ENCODE measurements at regions not wholly inside any gene's neighbourhood (a gene's known extent, or its start where the extent isn't known, plus 50 kb on each side); places are given as distances from the start of the nearest gene placed in this dataset.

GRCh38 chr1:219374046-219374566 is 200.4 kb downstream of the LYPLAL1 start:
- no peak for DNase-seq (ENCODE audit: low spot score)
- Histone ChIP-seq H3K4me3 (no peak overlapping the region), H3K27me3 (replicated peaks; ENCODE audit: insufficient read depth) (no peaks in the 10 kb centered on the region), H3K36me3 (no peaks in the 10 kb centered on the region), H3K4me1 (ENCODE audit: control insufficient read depth in 1 of 2, low read depth in 2 of 2) (no peaks in the 10 kb centered on the region), H3K9me3 (no peaks in the 10 kb centered on the region), H3K27ac (no peak overlapping the region)
- ATAC-seq (ENCODE audit: insufficient number of reproducible peaks, low FRiP score, low read depth): no peak
- no peak for TF ChIP-seq CTCF (IDR thresholded peaks at IDR 0.05)

- no peak overlapping the region for H3K4me3 ChIP-seq
- no peak for TF ChIP-seq CTCF (IDR thresholded peaks at IDR 0.05)
- ATAC-seq (ENCODE audit: insufficient number of reproducible peaks, low FRiP score, low read depth): no peak
Observed at GRCh38 chr1:219373616-219373935, 199.9 kb downstream of the LYPLAL1 start.

DNA sequence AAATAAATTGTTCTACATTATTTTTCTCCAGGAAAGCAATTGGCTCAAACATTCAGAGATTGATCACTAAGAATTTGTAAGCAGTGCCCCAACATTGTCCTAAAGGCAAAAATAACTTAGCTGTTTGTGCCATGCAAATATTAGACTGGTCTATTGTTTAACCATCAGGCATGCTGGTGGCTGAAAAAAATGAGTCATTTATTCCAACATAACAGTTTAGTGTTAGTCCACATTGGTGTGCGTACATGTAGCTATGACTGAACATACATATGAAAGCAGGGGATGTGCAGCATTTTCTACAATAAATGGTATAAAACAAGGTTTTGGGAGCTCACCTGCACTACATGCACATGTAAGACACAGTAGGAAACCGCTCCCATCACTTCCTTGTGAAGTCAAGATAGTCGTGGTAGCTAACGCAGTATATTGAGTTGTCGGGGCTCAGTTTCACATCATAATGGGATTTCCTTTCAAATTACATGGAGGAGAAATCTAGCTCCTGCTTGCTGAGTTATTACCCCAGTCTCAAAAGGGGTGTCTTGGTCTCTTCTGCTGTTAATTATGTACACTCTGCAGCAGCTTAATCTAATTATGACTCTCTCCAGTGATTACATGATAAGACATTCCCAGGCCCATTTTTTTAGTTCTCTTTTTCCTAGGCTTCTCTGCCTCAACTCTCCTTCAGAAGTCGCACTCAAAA is 199.4 kb downstream of the LYPLAL1 start:
- H3K36me3 ChIP-seq: no peaks in the 10 kb centered on the region
- H3K9me3 ChIP-seq: no peaks in the 10 kb centered on the region
- no peaks in the 10 kb centered on the region for H3K4me1 ChIP-seq (ENCODE audit: control insufficient read depth in 1 of 2, low read depth in 2 of 2)
- no peak overlapping the region for H3K4me3 ChIP-seq
- H3K27me3 ChIP-seq (replicated peaks; ENCODE audit: insufficient read depth): no peaks in the 10 kb centered on the region
- ATAC-seq (ENCODE audit: insufficient number of reproducible peaks, low FRiP score, low read depth) (no peak), DNase-seq (ENCODE audit: low spot score) (no peak)
- no peak overlapping the region for H3K27ac ChIP-seq
- TF ChIP-seq CTCF (IDR thresholded peaks at IDR 0.05): no peak

More at GRCh38 chr1:219373616-219373935, 199.9 kb downstream of the LYPLAL1 start:
- Histone ChIP-seq H3K27me3 (replicated peaks; ENCODE audit: insufficient read depth) (no peaks in the 10 kb centered on the region), H3K9me3 (no peaks in the 10 kb centered on the region), H3K36me3 (no peaks in the 10 kb centered on the region), H3K27ac (no peak overlapping the region), H3K4me1 (ENCODE audit: control insufficient read depth in 1 of 2, low read depth in 2 of 2) (no peaks in the 10 kb centered on the region)
- DNase-seq (ENCODE audit: low spot score): no peak

- Histone ChIP-seq H3K4me1 (ENCODE audit: control insufficient read depth in 1 of 2, low read depth in 2 of 2) (no peaks in the 10 kb centered on the region), H3K9me3 (no peaks in the 10 kb centered on the region), H3K36me3 (no peaks in the 10 kb centered on the region), H3K27me3 (replicated peaks; ENCODE audit: insufficient read depth) (no peaks in the 10 kb centered on the region), H3K27ac (no peak overlapping the region), H3K4me3 (no peak overlapping the region)
- no peak for TF ChIP-seq CTCF (IDR thresholded peaks at IDR 0.05)
- ATAC-seq (ENCODE audit: insufficient number of reproducible peaks, low FRiP score, low read depth): no peak
- no peak for DNase-seq (ENCODE audit: low spot score)
Observed at GRCh38 chr1:219371471-219371870, 197.8 kb downstream of the LYPLAL1 start.

DNA sequence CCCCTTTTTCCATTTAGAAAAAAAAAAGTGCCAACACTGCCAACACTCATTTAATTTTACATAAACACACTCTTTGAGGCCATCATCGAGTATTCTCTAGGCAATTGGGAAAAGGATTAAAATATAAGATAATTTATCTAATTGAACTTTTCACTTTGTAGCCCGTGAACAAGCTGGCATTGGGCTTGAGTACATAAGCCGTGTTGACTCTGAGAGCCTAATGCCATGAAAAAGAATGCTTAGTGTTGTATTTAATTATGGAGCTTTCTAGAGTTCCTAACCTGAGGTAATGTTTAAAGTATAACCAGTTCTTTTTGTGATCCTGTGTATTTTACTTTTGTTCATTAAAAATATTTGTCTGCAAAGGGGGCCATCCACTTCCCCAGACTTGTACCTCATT is 193.8 kb downstream of the LYPLAL1 start:
- H3K27me3 ChIP-seq (replicated peaks; ENCODE audit: insufficient read depth): no peaks in the 10 kb centered on the region
- no peaks in the 10 kb centered on the region for H3K4me1 ChIP-seq (ENCODE audit: control insufficient read depth in 1 of 2, low read depth in 2 of 2)
- no peaks in the 10 kb centered on the region for H3K36me3 ChIP-seq
- no peak for TF ChIP-seq CTCF (IDR thresholded peaks at IDR 0.05)
- DNase-seq (ENCODE audit: low spot score) (no peak), ATAC-seq (ENCODE audit: insufficient number of reproducible peaks, low FRiP score, low read depth) (no peak)
- H3K4me3 ChIP-seq: no peak overlapping the region
- no peaks in the 10 kb centered on the region for H3K9me3 ChIP-seq
- no peak overlapping the region for H3K27ac ChIP-seq

All from thoracic aorta (tissue), 2 donors.